Neural crest cell (in vitro differentiated cells): ENCODE measurements at regions not wholly inside any gene's neighbourhood (a gene's known extent, or its start where the extent isn't known, plus 50 kb on each side); places are given as distances from the start of the nearest gene placed in this dataset.
A peak's percentile ranks its signal among the peaks of the same experiment; 100 is the strongest.

Source experiments
- DNase-seq: peaks from one replicate; pipeline ENCODE4 v3.0.0; 2021; ENCODE audit warnings: low read depth, mixed read lengths, low spot score
- H3K27ac Mint-ChIP-seq: one replicate; pipeline ENCODE4 v1.8.0; 2021; ENCODE audit warnings: mild to moderate bottlenecking, mixed read lengths; ENCODE audit not compliant: unreplicated experiment
- H3K27me3 Mint-ChIP-seq: 2 replicates; pipeline ENCODE4 v1.8.0; 2021; ENCODE audit warnings: low read depth, mild to moderate bottlenecking, mixed read lengths
- H3K36me3 Mint-ChIP-seq: 2 replicates; pipeline ENCODE4 v1.8.0; 2021; ENCODE audit warnings: low read depth, mild to moderate bottlenecking, mixed read lengths
- H3K4me1 Mint-ChIP-seq: 2 replicates; pipeline ENCODE4 v1.8.0; 2021; ENCODE audit warnings: mixed read lengths
- H3K4me3 Mint-ChIP-seq: one replicate; pipeline ENCODE4 v1.8.0; 2021; ENCODE audit warnings: mild to moderate bottlenecking, mixed read lengths
- H3K9me3 Mint-ChIP-seq: 2 replicates; pipeline ENCODE4 v1.8.0; 2021; ENCODE audit warnings: mixed read lengths
- TF ChIP-seq, protein P1 (sequence below): fragments of 200-600 bp; sonication (generic); conservative IDR thresholded peaks from 2 replicates; pipeline ENCODE4 v1.5.0; 2021; ENCODE audit warnings: antibody characterized with exemption, mild to moderate bottlenecking

DNA sequence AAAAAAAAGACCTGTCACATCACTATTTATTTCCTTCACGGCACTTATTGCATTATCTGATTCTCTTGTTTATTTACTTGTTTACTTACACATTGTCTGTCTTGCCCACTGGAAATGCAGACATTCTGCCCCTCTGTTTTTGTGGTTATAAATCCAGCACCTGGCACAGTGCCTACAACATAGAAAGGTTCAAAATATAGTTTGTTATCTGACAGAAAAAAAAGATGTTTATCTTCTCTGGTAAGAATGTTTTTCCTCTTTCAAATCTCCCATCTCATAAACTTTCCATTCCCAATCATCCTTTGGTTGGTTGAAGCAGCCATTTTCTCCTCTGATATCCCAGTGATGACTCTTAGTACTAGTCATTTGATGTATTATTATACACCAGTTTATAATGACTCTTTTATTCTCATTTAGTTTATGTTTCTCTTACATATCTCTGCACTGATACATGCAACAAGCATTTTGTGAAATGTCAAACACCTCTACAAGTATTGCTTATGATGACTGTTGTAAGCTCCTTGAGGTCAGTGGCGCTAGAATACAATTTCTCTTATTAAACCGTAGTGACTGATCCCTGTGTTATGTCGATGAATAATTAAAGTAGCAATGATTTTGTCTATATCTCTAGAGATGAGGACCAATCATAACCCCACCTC is 398.4 kb upstream of the TBL1XR1 start:
- Mint-ChIP-seq H3K4me3 (no peak overlapping the region), H3K9me3 (no peaks in the 10 kb centered on the region), H3K27me3 (no peaks in the 10 kb centered on the region), H3K27ac (no peak overlapping the region), H3K36me3 (no peaks in the 10 kb centered on the region), H3K4me1 (peaks cover 60% of the 10 kb centered on the region)
- no peak for DNase-seq
- TF ChIP-seq, protein P1, sequence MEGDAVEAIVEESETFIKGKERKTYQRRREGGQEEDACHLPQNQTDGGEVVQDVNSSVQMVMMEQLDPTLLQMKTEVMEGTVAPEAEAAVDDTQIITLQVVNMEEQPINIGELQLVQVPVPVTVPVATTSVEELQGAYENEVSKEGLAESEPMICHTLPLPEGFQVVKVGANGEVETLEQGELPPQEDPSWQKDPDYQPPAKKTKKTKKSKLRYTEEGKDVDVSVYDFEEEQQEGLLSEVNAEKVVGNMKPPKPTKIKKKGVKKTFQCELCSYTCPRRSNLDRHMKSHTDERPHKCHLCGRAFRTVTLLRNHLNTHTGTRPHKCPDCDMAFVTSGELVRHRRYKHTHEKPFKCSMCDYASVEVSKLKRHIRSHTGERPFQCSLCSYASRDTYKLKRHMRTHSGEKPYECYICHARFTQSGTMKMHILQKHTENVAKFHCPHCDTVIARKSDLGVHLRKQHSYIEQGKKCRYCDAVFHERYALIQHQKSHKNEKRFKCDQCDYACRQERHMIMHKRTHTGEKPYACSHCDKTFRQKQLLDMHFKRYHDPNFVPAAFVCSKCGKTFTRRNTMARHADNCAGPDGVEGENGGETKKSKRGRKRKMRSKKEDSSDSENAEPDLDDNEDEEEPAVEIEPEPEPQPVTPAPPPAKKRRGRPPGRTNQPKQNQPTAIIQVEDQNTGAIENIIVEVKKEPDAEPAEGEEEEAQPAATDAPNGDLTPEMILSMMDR = no peak

GRCh38 chr3:177596248-177596815 is 399.1 kb upstream of the TBL1XR1 start:
- no peaks in the 10 kb centered on the region for H3K9me3 Mint-ChIP-seq
- no peak for DNase-seq
- TF ChIP-seq, protein P1 = no peak

GRCh38 chr3:177596816-177597271 is 399.6 kb upstream of the TBL1XR1 start:
- H3K27me3 Mint-ChIP-seq = no peaks in the 10 kb centered on the region
- no peak overlapping the region for H3K4me3 Mint-ChIP-seq
- H3K36me3 Mint-ChIP-seq = no peaks in the 10 kb centered on the region
- peaks cover 55% of the 10 kb centered on the region for H3K4me1 Mint-ChIP-seq
- no peak for DNase-seq
- H3K27ac Mint-ChIP-seq = no peak overlapping the region
- H3K9me3 Mint-ChIP-seq = no peaks in the 10 kb centered on the region
- TF ChIP-seq, protein P1 = no peak

More at GRCh38 chr3:177596248-177596815, 399.1 kb upstream of the TBL1XR1 start:
- Mint-ChIP-seq H3K27ac (no peak overlapping the region), H3K4me3 (no peak overlapping the region), H3K36me3 (no peaks in the 10 kb centered on the region), H3K4me1 (peaks cover 59% of the 10 kb centered on the region), H3K27me3 (no peaks in the 10 kb centered on the region)

DNA sequence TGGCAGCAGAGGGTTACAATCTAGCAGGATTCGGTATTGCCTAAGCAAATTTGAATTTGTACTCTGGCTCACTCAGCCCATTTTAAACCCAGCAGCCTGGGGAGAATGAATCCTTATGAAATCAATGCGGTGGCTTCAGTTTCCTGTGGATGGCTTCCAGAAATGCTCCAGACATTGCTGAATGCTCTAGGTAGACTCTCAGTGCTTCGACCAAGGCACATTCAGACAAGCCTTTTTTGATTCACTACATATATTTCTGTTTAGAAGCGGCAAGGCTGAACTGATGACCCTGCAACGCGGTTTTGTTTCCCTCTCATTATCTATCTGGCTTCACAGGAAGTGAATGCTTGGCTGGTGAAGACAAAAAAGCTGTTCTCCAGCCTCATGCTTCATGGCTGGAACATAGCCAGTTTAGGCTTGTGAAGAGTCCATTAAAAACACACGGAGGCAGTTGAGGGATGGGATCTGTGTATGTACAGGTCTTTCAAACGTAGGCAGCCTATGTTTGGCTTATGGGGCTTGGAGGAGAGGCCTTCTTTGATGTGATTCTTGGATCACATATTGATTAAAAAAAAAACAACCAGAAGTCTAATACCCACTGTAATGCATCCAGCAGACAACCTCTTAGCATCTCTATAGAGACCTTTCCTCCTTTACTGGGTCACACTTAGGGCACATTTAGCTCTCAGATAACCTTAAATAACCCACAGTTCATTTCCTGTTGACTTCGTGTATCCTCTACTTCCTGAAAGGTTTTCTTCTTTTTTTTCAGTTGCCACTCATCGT is 400.2 kb upstream of the TBL1XR1 start:
- H3K4me3 Mint-ChIP-seq = no peak overlapping the region

GRCh38 chr3:177598097-177598833 is 401.0 kb upstream of the TBL1XR1 start:
- peaks cover 59% of the 10 kb centered on the region for H3K4me1 Mint-ChIP-seq

More for the DNA sequence above, 400.2 kb upstream of the TBL1XR1 start:
- Mint-ChIP-seq H3K4me1 (peaks cover 57% of the 10 kb centered on the region), H3K36me3 (no peaks in the 10 kb centered on the region), H3K9me3 (no peaks in the 10 kb centered on the region), H3K27ac (peak overlapping the region; percentile 90), H3K27me3 (no peaks in the 10 kb centered on the region)
- DNase-seq = no peak
- TF ChIP-seq, protein P1 = no peak

More at GRCh38 chr3:177598097-177598833, 401.0 kb upstream of the TBL1XR1 start:
- Mint-ChIP-seq H3K4me3 (no peak overlapping the region), H3K36me3 (no peaks in the 10 kb centered on the region), H3K27ac (peak overlapping the region; percentile 90), H3K27me3 (no peaks in the 10 kb centered on the region), H3K9me3 (no peaks in the 10 kb centered on the region)
- no peak for DNase-seq
- TF ChIP-seq, protein P1 = no peak
